ENCODE measurements at regions not wholly inside any gene's neighbourhood (a gene's known extent, or its start where the extent isn't known, plus 50 kb on each side); places are given as distances from the start of the nearest gene placed in this dataset.

DNA sequence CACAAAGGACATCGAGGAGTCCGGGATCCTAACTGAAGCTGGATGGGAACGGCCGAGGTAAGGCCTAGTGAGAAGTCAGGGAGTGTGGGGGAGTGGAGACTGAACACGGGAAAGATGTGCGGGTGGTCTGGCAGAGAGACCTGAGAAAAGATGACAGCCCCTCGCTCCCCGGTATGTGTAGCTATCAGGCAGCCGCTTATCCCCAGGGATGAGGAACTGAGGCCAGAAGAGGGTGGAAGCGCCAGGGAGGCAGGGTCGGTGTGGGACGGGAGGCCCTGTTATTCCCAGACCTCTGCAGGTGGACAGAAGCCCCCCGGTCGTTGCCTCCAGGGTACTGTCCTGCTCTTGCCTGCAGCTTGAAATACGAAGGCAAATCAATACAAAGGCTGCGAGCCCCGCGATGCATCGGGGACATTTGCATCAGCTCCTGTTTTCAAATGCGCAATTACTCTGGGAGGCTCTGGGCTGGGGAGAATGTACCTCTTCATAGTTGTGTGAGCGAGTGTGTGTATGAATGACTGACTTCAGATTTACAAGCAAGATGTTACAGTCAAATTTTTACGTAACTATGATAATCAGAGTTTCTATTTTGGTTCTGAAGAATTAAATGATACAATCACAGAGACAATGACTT, 221.3 kb downstream of the QKI start:
- no peak for DNase-seq (ENCODE audit: low read depth)

DNA sequence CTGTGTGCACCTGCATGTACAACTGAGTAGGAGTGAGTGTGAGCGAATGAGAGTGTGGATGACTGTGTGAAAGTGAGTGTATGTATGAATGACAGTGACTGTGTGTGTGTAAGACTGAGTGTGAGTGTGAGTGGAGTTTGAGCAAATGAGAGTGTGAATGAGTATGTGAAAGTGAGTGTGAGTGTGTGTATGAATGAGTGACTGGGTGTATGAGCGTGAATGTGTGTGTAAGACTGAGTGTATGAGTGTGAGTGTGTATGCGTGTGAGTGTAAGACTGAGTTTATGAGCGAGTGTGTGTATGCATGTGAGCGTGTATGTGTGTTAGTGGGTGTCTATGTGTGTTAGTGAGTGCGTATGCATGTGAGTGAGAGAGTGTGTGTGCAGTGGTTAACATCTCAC, 220.8 kb downstream of the QKI start:
- no peak for DNase-seq (ENCODE audit: low read depth)

DNA sequence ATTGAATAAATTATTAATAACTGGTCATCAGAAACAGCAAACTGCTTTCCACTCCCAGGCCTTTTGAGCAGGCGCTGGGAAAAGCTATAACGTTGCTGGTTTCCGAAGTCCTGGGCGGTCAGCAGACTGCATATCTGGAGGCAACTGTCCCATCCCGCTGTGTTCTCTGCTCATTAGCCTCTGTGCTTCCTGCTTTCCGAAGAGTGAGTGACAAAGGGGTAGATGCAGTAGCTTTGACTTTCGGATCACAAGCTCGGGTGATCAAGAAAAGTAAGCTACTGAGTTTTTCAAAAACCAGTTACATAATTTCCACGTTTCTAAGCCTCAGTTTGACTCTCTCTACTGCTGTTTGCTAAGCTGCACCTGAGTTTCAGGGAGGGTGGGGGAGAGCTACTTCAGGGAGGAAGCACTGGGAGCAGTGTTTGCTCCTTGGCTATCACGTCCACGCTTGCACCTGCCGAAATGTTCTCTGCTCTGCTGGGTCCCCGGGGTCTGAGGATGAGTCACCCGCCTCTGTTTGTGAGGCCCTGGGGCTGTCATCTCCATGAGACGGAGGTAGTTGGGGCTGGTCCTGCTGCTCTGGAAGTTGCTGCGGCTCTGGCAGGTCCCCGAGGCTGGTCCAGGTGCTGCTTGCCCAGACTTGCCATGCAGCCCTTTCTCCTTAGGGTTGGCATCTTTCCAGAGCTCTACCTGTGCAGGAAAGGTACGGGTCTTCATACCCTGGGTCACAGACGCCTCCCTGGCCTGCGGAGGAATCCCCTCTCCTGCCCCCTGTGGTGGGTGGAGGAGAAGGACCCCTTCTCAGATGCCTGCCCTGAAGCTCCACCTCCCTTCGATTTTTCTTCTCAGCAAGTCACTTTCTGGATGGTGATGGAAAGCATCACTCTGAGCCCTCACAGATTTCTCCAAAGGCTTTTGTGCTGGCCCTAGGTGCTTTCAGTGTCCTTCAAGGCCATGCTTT, 220.0 kb downstream of the QKI start:
- DNase-seq (ENCODE audit: low read depth): no peak

DNA sequence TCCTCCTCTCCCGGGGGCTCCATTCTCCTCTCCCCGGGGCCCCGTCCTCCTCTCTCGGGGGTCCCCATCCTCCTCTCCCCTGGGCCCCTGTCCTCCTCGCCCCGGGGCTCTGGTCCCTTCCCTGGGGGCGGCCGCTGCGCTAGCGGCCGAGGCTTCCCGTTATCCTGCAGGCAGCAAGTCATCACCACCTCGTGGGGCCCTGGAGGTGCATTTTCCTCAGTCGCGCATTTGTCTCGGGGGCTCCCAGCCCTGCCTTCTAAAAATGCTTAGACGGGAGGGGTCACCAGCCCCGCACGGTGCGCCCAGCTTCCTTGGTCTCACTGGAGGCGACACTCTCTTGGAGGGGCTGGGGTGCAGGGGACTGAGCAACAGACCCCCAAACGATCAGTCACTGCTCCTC, 216.5 kb downstream of the QKI start:
- DNase-seq (ENCODE audit: low read depth): no peak

DNA sequence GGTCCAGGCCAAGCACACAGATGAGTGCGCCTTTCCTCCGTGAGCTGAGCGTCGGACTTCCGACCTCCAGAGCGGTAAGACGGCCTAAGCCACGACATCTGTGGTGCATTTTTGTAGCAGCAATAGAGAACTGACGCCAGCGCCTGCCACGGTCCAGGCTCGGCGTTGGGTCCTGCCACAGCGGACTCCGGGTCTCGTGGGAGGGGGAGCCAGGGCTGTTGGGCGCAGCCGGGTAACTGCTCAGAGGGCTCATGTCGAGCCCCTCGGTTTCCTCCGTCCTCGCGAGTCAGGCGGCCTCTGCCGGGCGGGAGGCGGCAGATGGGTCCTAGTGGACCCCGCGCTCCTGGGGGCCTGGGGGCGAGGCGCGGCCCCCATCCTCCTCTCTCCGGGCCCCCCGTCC, 216.1 kb downstream of the QKI start:
- DNase-seq (ENCODE audit: low read depth): no peak

DNA sequence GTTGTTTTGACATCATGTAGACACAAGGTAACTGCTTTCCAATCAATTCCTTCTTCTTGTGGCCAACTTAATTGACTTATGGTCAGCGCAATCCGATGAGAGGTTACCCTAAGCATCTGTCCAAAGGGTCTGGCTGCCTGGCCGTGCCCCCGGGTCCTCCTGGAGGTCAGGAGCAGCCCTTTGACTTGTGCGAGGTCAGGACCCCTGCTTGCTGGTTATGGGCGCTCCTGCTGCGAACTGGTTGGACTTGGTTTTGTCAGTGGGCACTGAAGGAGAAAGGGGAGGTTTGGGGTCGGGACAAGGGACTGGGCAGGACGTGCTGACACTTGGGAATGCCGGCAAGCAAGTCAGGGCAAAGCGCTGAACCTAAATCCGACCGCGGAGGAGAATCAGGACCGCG, 215.6 kb downstream of the QKI start:
- DNase-seq (ENCODE audit: low read depth): no peak

Measured in forelimb muscle (tissue), 1 donor.